Activated T-cell treated with anti-CD3 and anti-CD28 coated beads for 1 hour (primary cell): ENCODE measurements at regions not wholly inside any gene's neighbourhood (a gene's known extent, or its start where the extent isn't known, plus 50 kb on each side); places are given as distances from the start of the nearest gene placed in this dataset.
"Not testable (repeated sequence)": the region's sequence is repeated elsewhere in the genome, so short reads cannot be mapped to it uniquely, and the experiment has no call there.

Source experiments
- DNase-seq: peaks from one replicate; pipeline ENCODE4 v3.0.0-alpha.2; 2020; ENCODE audit warnings: low read depth

DNA sequence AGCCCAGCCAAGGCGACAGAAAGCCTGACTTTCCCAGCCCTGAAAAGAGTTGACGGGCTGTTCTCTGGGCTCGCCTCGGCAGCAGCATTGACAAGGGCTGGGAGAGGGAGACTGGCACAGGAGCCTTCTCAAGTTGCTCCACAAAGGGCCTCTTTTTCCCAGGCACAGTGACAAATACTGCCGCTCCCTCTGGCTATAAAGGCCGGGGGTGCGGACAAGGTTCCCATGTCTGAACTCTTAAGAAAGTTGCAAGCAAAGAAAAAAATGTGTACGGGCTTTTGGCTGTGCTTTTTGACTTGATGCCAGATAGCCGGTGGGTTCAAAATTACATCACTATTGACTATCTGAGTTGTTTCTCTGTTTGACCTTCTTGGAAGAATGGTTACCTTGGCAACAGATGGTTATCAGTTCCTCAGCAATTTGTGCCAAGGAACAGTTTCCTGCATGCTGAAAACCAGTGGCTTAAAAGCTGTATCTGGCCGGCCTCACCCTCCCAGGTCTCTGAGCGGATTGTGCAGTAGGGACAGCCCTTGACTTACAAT, 115.9 kb upstream of the EEPD1 start:
- no peak for DNase-seq

DNA sequence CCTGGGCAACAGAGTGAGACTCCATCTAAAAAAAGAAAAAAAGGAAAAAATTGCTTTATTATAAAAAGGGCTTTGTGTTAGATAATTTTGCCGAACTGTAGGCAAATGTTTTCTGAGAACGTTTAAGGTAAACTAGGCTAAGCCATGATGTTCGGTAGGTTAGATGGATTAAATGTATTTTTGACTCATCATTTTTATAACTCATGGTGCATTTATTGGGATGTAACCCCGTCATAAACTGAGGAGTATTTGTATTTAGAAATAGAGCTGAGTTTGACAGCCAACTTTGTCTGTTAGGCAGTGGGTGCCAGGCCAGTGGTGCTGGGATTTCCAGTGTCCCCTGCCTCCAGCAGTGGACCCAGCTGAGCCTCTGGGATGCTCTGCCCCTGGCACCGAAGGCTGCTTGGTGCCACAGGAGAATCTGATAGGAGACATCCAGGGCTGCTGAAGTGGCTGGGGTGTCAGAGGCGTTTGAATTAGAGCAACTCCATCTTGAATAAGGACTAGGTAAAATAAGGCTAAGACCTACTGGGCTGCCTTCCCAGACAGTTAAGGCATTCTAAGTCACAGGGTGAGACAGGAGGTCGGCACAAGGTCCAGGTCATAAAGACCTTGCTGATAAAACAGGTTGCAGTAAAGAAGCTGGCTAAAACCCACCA, 114.9 kb upstream of the EEPD1 start:
- DNase-seq: no peak

DNA sequence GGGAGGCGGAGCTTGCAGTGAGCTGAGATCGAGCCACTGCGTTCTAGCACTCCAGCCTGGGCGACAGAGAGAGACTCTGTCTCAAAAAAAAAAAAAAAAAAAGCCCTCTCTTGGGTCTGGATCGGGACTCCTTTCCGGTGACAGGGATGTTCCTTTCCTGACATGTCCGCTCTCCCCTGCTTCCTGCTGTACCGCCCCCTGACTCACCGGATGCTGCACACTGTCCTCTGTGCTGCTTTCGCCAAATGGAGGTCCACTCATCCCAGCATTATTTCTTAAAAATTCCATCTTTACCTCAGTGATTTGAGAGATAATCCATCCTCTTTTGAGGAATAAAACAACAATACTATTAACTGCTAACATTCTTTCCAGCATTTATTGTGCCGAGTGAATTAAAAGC, 113.8 kb upstream of the EEPD1 start:
- no peak for DNase-seq

DNA sequence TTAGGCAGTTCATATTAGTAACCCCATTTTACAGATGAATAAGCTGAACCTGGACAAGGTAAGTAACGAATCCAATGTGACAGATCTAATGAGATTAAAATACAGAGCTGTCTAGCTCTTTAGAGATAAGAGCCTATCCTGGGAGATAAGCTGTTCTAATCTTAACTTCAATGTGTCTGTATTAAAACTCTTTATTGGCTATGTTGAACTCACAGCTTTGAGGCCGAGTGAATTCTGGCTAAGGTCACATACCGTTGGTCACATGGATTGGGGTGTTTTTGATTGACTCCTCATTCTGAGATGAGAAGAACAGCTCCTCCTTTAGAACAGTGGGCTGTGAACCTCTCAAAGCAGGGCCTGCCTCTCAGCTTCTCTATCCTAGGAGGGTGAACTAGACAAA, 113.4 kb upstream of the EEPD1 start:
- DNase-seq: no peak

DNA sequence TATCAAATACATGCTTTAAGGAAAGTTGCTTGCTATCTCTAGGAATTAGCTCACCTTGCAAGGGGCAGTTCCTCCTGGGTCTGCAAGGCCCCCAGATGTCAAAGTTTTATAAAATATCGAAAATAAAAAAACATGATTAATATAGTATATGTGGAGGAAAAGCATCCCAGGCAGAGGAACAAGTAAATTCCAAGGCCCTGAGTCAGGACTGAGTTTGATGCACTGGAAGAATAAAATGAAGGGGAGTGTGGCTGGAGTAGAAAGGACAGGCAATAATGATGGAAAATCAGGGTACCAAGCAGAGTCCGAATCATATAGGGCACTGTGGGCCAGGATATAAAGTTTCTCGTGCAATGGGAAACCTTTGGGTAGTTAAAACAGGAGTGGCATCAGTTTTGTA, 112.4 kb upstream of the EEPD1 start:
- no peak for DNase-seq

DNA sequence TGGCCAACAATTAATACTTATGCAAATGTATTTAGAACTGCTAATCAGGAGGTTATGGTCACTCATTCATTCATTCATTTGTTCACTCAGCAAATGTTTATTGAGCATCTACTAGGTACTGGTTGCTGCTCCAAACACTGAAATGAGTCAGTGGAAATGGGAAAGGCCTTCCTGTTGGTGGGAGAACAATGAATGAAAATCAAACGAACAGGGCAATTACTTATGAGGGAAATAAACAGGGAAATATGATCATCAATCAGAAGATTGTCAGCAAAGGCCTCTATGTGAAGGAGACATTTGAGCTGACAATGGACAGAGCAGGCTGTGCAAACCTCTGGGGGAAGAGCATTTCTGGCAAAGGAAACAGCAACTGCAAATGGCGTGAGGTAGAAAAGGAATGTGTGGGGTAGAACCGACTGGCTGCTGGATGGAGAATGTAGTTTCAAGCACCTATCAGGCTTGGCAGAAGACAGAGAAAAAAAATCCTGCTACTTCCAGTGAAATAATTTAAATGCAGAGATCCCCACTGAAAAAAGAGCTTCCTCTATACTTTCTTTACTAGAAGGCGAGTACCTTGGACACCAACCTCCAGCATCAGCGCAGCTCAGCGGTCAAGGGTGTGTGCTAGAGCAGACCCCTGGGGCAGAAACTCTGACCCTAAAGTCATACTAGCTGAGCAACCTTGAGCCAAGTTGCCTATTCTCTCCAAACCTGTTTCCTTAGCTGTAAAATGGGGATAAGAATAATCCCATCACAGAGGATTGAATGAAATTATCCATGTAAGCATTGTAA, 108.8 kb upstream of the EEPD1 start:
- no peak for DNase-seq

DNA sequence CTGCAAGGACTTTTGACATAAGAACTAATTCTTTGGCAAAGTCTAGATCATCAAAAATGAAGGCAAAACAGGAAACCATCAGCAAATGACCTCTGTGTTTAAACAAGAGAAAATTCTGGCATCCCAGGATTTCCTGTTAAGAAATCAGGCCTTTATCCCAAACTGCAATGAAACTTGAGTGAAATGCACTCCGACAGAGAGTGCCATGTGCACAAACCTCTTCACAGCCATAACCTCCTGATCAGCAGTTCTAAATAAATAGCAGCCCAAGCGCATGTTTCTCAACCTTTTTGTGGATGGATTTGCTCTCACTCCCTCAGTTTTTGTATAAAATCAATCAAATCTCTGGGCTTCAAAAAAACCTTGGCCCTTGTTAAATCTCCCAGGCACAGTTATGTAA, 107.7 kb upstream of the EEPD1 start:
- DNase-seq: no peak

DNA sequence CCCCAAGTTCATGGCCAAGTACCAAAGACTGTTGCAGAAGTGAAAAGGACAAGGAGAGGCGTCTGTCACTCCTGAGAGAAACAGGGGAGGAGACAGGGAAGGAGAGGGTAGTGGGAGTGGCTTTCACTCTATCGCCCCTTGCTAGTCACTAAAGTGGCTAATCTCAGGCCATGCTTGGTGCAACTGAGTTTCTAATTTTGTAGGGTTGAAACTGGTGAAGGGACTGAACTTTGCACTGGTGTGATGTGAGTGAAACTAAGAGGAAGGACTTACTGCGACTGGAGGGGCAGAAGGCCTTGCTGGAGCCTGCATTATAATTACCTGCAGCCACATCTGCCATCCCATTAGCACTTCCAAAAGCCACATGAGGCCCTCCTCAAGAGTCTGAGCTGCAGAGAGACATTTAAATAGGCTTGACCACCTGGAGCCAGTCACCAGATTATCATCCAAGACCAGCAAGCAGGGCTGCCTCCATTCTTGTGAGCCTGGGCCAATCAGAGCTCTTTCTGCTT, 107.2 kb upstream of the EEPD1 start:
- DNase-seq: no peak

DNA sequence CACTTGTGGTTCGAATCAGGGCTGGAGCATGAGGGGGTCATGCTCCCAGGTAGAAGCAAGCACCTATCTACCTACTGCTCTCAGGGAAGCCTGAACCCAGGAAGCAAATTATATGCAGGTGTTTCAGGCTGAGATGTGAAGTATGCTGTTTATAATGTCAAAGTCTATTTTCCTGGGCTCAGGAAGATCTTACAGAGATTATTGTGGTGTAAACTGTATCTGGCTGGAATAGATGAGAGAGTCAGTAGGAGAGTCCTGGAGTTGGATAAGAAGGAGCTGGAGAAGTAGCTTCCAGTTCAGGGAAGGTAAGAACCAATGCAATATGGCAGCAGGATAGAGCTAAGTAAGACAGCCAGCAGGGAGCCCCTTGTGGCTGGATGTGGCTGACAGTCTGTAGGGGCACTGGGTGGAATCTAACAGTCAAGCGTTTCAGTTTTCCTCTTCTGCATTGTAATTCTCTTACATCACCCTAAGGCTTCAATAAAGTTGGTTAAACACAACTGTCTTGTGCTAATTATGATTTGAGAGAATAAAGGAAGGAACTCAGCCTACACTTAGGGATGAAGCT, 105.9 kb upstream of the EEPD1 start:
- no peak for DNase-seq

DNA sequence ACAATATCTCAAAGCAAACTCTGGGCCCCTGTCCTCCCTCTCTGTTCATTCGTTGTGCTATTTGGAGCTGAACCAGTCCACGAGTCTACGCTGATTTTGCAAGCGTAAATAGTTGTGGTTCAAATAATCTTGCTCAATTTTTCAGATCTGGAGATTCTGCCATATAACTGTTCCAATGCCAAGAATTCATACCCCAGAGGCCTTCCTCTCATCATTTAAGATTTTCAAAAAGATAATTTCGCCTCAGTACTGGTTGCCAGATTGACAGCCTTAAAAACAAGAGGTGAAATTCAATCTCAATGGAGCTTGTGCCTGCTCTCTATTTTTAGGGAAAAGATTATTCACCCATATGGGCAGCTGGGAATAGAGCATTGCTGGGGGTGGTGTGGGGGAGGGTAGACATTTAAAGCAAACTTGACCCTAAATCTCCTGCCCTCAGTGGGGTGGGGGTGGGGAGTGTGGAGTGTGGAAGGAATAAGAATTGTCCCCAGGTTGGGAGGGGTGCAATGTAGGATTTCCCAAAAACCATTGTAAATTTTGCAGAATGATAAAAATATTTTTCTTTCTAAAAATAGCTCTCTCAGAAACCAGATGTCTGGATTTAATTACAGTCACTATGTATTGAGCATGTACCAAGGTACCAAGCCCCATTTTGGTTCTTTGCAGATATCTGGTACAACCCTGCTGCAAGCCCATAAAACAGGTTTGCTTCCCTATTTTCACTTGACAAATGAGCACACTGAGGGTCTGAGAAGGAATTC, 104.7 kb upstream of the EEPD1 start:
- DNase-seq: no peak

DNA sequence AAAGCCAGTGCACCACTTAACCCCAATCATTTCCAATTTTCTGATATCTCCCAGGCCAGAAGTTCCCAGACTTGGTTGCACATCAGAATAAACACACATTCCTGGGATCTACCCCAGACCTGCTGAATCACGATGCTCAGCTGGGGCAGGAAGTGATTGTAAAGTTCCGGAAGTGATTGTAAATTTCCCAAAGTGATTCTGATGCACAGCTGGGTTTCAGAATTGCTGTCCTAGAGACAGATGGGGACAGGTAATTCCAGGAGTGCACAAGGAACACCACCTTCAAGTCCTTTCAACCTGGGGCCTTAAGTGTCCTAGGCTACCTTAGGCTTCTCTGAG, 104.2 kb upstream of the EEPD1 start:
- DNase-seq: no peak

DNA sequence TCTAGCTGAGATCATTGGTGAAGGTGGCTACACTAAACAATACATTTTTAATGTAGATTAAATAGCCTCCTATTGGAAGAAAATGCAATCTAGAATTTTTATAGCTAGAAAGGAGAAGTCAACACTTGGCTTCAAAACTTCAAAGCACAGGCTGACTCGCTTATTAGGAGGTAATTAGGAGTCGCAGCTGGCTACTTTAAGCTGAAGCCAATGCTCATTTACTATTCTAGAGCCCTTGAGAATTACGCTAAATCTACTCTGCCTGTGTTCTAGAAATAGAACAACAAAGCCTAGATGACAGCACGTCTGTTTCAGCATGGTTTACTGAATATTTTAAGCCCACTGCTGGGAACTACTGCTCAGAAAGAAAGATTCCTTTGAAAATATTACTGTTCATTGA, 101.6 kb upstream of the EEPD1 start:
- DNase-seq: no peak

DNA sequence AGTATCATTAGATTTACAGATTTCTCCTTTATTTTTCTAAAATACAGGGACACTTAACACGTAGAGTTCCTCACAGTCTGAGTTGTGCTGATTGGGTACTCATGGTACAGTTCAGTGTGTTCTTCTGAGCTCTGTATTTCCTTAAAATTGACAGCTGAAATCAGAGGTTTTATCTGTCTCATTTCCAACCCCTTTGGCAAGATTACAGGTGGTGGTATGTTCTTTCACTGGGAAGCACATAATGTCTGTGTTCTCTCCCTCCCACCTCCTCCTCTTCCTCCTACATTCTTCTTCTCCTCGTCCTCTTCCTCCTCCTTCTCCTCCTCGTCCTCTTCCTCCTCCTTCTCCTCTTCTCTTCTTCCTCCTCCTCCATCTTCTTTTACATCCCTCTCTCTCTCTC, 99.5 kb upstream of the EEPD1 start:
- DNase-seq: no peak

DNA sequence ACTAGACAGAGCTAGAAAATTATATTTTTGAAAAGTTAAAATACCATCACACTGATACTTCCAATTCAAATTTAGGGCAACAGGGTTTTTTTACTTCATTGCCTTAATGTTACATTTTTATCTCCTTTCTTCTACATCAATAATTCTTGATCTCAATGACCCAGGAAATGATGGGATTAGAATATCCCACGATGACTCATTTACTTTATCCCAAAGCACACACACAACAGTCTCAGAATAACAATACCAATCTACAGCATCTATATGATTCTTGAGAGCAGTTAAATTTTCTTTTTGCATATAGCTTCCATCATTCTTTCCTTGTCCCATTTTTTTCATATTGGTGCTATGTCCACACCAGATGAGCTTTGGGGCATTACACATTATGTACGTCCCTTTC, 98.4 kb upstream of the EEPD1 start:
- no peak for DNase-seq

DNA sequence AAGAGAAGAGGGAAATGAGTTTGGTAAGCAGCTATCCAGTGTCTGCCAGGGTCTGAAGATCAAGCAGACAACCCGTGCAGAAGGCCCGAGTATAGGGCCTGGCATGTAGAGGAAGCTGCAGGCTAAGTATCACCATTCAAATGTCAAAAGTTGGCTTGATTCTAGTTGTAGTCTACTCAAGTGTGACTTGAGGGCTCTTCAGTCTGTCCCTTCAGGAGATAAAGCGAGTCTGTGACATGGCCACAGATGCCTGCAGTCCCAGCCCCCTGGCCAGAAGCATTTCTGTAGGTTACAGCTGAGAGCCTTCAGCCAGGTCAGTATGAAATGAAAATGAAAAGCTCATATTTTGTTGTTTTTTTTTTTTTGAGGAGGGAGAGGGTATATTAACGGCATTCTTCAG, 97.8 kb upstream of the EEPD1 start:
- DNase-seq: no peak

DNA sequence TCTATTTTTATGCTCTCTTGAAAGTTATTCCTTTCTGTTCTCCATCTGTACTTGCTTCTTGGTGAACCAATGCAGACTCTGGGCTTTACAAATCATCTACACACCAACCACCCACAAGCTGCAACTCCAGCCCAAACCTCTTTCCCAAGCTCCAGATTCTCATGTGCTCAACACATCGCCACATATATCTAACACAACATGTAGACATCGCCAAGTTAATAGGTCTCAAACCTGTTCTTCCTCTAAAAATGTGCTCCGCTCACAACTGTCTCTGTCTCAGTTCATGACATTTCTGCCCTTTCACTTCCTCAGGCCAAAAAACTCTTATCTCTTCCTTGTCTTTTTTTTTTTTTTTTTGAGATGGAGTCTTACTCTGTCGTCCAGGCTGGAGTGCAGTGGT, 95.7 kb upstream of the EEPD1 start:
- DNase-seq: no peak

DNA sequence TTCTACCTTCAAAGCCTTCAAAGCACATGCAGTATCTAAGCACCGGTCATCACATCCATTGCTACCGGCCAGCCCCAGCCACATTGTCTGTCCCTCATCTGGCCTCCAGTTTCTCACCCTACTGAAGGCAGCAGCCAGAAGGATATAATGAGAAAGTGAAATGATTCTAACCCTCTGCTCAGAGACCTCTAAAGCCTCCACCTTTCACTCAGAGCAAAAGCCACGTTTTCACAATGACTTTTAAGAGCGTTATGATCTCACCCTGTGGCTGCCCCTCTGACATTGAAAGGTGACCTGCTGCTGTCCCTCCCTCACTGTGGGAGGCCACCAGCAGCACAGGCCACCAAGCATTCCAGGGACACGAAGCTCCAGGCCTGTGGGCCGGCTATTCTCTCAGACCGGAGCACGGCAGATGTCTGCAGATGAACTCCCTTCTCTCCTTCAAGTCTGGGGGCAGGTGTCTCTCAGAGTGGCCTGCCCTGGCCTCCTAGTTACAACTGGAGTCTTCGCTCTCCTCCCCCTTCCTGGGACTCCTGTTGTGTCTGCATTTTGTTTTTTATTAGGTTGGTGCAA, 94.9 kb upstream of the EEPD1 start:
- DNase-seq: no peak

DNA sequence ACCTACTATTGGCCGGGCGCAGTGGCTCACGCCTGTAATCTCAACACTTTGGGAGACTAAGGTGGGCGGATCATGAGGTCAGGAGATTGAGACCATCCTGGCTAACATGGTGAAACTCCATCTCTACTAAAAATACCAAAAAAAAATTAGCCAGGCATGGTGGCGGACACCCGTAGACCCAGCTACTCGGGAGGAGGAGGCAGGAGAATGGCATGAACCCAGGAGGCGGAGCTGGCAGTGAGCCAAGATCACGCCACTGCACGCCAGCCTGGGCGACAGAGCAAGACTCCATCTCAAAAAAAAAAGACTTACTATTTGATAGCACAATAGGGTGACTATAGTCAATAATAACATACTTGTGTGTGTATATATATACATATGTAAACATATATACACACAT, 92.7 kb upstream of the EEPD1 start:
- not testable (repeated sequence) for DNase-seq

DNA sequence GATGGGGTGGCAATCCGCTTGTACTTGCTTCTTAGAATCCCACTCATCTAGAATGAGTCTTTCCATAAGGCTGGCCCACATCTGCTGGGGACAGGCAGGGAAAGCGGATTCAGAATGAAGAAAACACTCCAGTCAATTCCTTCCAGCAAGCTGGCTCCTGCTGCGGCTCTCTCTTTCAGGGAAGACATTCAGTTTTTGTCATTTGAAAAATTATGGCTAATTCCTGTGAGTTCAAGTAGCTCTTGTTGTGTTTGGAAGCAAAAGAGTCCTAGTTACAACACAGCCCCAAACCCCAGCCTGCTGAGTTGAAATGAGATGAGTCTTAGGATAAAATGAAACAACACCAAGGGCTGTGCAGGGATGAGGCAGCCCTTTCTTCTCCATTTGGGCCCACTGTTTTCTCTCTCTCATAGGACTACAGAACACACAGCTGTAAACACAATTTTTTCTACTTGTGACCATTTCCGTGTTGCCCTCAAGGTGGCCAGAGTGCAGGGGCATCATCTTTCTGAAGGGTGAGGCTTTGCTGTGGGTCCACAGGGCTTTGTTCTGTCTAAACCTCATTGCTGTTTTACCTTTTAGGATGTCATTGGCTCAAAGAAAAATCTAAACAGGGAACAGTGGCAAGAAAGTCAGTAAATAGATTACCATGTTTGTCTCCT, 90.8 kb upstream of the EEPD1 start:
- no peak for DNase-seq

DNA sequence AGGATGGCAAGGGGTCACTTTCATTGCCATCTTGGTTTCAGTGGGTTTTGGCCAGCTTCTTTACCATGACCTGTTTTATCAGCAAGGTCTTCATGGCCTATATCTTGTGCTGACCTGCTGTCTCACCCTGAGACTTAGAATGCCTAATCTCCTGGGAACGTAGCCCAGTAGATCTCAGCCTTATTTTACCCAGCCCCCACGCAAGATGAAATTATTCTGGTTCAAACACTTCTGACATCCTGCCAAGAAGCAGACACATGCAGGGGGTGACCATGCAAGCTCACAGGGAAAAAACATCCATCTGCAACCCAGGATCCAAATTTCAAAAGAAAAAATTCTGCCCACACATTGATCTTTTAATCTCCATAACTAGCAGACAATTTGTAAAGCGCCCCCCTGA, 88.4 kb upstream of the EEPD1 start:
- no peak for DNase-seq

DNA sequence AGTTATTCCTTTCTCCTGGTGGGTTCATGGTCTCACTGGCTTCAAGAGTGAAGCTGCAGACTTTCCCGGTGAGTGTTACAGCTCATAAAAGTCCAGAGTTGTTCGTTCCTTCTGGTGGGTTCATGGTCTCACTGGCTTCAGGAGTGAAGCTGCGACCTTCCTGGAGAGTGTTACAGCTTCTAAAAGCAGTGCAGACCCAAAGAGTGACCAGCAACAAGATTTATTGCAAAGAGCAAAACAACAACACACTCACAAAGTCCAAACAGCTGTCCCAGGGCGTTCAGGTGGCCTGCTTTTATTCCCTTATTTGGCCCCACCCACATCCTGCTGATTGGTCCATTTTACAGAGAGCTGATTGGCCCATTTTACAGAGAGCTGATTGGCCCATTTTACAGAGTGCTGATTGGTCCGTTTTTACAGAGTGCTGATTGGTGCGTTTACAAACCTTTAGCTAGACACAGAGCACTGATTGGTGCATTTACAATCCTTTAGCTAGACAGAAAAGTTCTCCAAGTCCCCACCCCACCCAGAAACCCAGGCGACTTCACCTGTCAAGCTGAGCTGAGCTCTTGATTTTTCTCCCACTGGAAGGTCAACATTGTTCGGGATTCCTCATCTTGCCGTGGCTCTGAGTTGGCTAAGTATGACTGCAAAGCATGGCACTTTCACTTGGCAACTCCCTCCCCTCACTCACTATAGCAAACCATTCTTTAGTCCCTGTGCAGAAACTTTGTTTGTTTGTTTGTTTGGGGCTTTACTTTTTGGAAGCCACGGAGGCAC, 87.3 kb upstream of the EEPD1 start:
- DNase-seq: not testable (repeated sequence)
